ENCODE measurements at regions not wholly inside any gene's neighbourhood (a gene's known extent, or its start where the extent isn't known, plus 50 kb on each side); places are given as distances from the start of the nearest gene placed in this dataset.

- no peaks in the 10 kb centered on the region for H3K79me2 ChIP-seq (ENCODE audit: insufficient read depth, low read length)
- no peak overlapping the region for H3K27ac ChIP-seq (ENCODE audit: low read depth, low read length)
- H3K36me3 ChIP-seq (ENCODE audit: control insufficient read depth in 1 of 2, insufficient read depth in 2 of 2, low read length in 2 of 2) = no peaks in the 10 kb centered on the region
- no peaks in the 10 kb centered on the region for H3K4me1 ChIP-seq (ENCODE audit: control insufficient read depth in 1 of 2, insufficient read depth in 2 of 2, low read length in 2 of 2)
- RAD21 ChIA-PET (ENCODE audit: low non-redundant PET in 1 of 2, low total read pairs in 2 of 2, uncharacterized antibody in 2 of 2, unreplicated experiment in 2 of 2) = no interaction called here
- CTCF ChIA-PET = no interaction called here
- H3K4me3 ChIP-seq (replicated peaks in 1 of 2; ENCODE audit: low read depth in 1 of 2, low read length in 2 of 2) = no peak overlapping the region
- no TSS peak for BruUV-seq (replicated peaks)
- TF ChIP-seq RAD21 (IDR thresholded peaks at IDR 0.05; ENCODE audit: low read depth) (no peak), CTCF (IDR thresholded peaks at IDR 0.05 in 2 of 3, conservative IDR thresholded peaks at IDR 0.05 in 1 of 3; ENCODE audit: borderline replicate concordance in 1 of 3, insufficient read depth in 1 of 3, low read depth in 2 of 3, low read length in 2 of 3) (no peak), ZNF274 (IDR thresholded peaks at IDR 0.05; ENCODE audit: low read depth, low read length) (no peak), ELF1 (IDR thresholded peaks at IDR 0.05; ENCODE audit: borderline replicate concordance, low read depth) (no peak), FOSL1 (IDR thresholded peaks at IDR 0.05; ENCODE audit: low read depth) (no peak), REST (IDR thresholded peaks at IDR 0.05; ENCODE audit: low read depth) (no peak), EZH2 (IDR thresholded peaks at IDR 0.05) (no peak), ZFX (IDR thresholded peaks at IDR 0.05) (no peak), TCF7L2 (IDR thresholded peaks at IDR 0.05; ENCODE audit: borderline replicate concordance, extremely low read depth, insufficient read depth, insufficient read length) (no peak), POLR2AphosphoS5 (IDR thresholded peaks at IDR 0.05; ENCODE audit: low read depth, low read length) (no peak), SP1 (IDR thresholded peaks at IDR 0.05; ENCODE audit: low read depth) (no peak), YY1 (IDR thresholded peaks at IDR 0.05; ENCODE audit: extremely low read depth, insufficient replicate concordance, low read depth, low read length) (no peak), JUND (IDR thresholded peaks at IDR 0.05) (no peak), ATF3 (IDR thresholded peaks at IDR 0.05) (no peak), CBX3 (IDR thresholded peaks at IDR 0.05; ENCODE audit: low read depth) (no peak), SRF (IDR thresholded peaks at IDR 0.05; ENCODE audit: low read depth) (no peak), EZH2phosphoT487 (IDR thresholded peaks at IDR 0.05; ENCODE audit: borderline replicate concordance) (no peak), CEBPB (IDR thresholded peaks at IDR 0.05; ENCODE audit: low read depth) (no peak), EGR1 (IDR thresholded peaks at IDR 0.05; ENCODE audit: low read depth) (no peak), SIN3A (IDR thresholded peaks at IDR 0.05; ENCODE audit: low read depth) (no peak)
- H2AFZ ChIP-seq (ENCODE audit: low read depth, low read length, poor library complexity, severe bottlenecking) = no peak overlapping the region
- no peaks in the 10 kb centered on the region for H4K20me1 ChIP-seq (ENCODE audit: insufficient read depth)
- H3K9ac ChIP-seq (ENCODE audit: low read length) = no peak overlapping the region
- H3K27me3 ChIP-seq (ENCODE audit: insufficient read depth, low read length) = no peaks in the 10 kb centered on the region
- ATAC-seq = no peak
- POLR2A ChIA-PET = no interaction called here
- H3K9me2 ChIP-seq (ENCODE audit: insufficient read depth) = no peaks in the 10 kb centered on the region
- intact Hi-C loops (cut with micrococcal nuclease) = no loop called here
- no peak for DNase-seq (ENCODE audit: low read depth, low spot score)
- H3K9me3 ChIP-seq (ENCODE audit: control insufficient read depth in 1 of 2, insufficient read depth in 1 of 2, low read depth in 1 of 2, low read length in 2 of 2) = no peaks in the 10 kb centered on the region
- no peak overlapping the region for H3K4me2 ChIP-seq (ENCODE audit: low read length)
Measured at GRCh38 chr9:88326936-88327335, 61.3 kb upstream of the SPIN1 start.
